ENCODE measurements at regions not wholly inside any gene's neighbourhood (a gene's known extent, or its start where the extent isn't known, plus 50 kb on each side); places are given as distances from the start of the nearest gene placed in this dataset.

- Mint-ChIP-seq H3K27ac (ENCODE audit: unreplicated experiment) (no peak overlapping the region), H3K4me3 (ENCODE audit: unreplicated experiment) (no peak overlapping the region), H3K27me3 (ENCODE audit: unreplicated experiment) (peaks cover 25% of the 10 kb centered on the region), H3K36me3 (ENCODE audit: unreplicated experiment) (no peaks in the 10 kb centered on the region), H3K4me1 (ENCODE audit: unreplicated experiment) (no peaks in the 10 kb centered on the region), H3K9me3 (ENCODE audit: unreplicated experiment) (no peaks in the 10 kb centered on the region)
- no peak for DNase-seq (ENCODE audit: extremely low spot score, unreplicated experiment)
- no peak for TF ChIP-seq CTCF (IDR thresholded peaks at IDR 0.05)
These were observed 220.8 kb downstream of the SPTSSA start for GRCh38 chr14:34241185-34241711.

GRCh38 chr14:34238610-34239009 is 223.4 kb downstream of the SPTSSA start:
- TF ChIP-seq CTCF (IDR thresholded peaks at IDR 0.05): no peak

DNA sequence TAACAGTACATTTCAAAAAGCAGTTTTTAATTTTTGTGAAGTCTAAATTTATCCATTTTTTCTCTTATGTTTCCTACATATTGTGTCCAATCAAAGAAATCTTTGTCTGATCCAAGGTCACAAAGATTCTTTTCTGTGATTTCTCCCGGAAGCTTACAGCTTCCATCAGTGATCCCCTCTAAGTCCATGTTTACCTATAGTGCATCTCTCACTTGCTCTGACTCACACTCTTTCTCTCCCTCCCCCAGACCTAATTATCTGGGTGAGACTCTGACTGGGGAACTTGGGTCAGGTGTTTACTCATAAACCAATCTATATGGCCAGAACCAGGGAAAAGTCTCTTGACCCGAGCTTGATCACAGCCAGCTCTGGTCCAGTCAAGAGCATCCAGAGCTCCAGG is 224.4 kb downstream of the SPTSSA start:
- Mint-ChIP-seq H3K27me3 (ENCODE audit: unreplicated experiment) (peaks cover 17% of the 10 kb centered on the region), H3K4me1 (ENCODE audit: unreplicated experiment) (no peaks in the 10 kb centered on the region), H3K4me3 (ENCODE audit: unreplicated experiment) (no peak overlapping the region), H3K27ac (ENCODE audit: unreplicated experiment) (no peak overlapping the region), H3K9me3 (ENCODE audit: unreplicated experiment) (no peaks in the 10 kb centered on the region), H3K36me3 (ENCODE audit: unreplicated experiment) (no peaks in the 10 kb centered on the region)
- no peak for DNase-seq (ENCODE audit: extremely low spot score, unreplicated experiment)
- TF ChIP-seq CTCF (IDR thresholded peaks at IDR 0.05): no peak

More at GRCh38 chr14:34238610-34239009, 223.4 kb downstream of the SPTSSA start:
- H3K4me1 Mint-ChIP-seq (ENCODE audit: unreplicated experiment): no peaks in the 10 kb centered on the region
- DNase-seq (ENCODE audit: extremely low spot score, unreplicated experiment): no peak
- no peaks in the 10 kb centered on the region for H3K36me3 Mint-ChIP-seq (ENCODE audit: unreplicated experiment)
- H3K9me3 Mint-ChIP-seq (ENCODE audit: unreplicated experiment): no peaks in the 10 kb centered on the region
- H3K4me3 Mint-ChIP-seq (ENCODE audit: unreplicated experiment): no peak overlapping the region
- peaks cover 17% of the 10 kb centered on the region for H3K27me3 Mint-ChIP-seq (ENCODE audit: unreplicated experiment)
- no peak overlapping the region for H3K27ac Mint-ChIP-seq (ENCODE audit: unreplicated experiment)

DNA sequence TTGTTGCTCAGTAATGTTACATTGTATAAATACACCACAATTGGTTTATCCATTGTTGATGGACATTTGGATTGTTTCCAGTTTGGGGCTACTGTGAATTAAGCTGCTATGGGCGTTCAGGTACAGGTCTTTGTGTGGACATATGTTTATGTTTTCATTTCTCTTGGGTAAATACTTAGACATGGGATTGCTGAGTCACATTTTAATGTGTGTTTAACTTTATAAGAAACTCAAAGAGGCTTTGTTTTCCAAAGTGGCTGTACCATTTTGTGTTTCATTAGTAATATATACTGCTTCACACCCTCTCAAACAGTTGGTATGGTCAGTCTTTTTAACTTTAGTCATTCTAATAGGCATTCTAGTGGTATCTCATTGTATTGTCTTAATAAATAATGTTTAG is 225.0 kb downstream of the SPTSSA start:
- peaks cover 15% of the 10 kb centered on the region for H3K27me3 Mint-ChIP-seq (ENCODE audit: unreplicated experiment)
- no peaks in the 10 kb centered on the region for H3K36me3 Mint-ChIP-seq (ENCODE audit: unreplicated experiment)
- TF ChIP-seq CTCF (IDR thresholded peaks at IDR 0.05): no peak
- no peaks in the 10 kb centered on the region for H3K9me3 Mint-ChIP-seq (ENCODE audit: unreplicated experiment)
- H3K27ac Mint-ChIP-seq (ENCODE audit: unreplicated experiment): no peak overlapping the region
- no peaks in the 10 kb centered on the region for H3K4me1 Mint-ChIP-seq (ENCODE audit: unreplicated experiment)
- no peak overlapping the region for H3K4me3 Mint-ChIP-seq (ENCODE audit: unreplicated experiment)
- no peak for DNase-seq (ENCODE audit: extremely low spot score, unreplicated experiment)

DNA sequence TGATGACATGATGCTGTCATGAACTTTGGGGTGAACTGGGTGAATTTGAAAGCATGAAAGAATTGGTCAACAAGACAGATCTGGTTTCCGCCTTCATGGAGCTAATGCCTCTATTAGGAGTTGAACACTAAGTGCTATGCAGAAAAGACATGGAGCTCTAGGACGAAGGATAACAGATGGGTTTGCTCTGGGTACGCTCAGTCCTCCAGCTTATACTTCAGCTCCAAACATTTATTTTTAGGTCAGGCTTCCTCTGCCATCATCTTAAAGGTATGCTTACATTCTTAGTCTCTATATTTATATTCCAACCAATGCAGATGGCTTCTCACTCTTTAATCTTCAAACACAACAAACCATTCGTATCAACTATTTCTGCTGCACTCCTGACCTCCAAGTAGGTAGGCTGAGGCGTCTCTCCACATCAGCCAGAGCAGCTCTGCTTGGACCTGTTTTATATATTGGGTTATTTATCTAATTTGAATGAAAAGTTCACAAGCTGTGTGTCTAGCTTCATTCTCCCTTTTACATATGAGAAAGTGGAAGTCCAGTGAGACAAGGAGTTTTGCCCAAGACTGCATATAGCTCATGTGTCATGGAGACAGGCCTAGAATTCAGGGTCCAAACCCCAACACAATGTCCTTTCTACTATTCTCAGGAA is 226.3 kb downstream of the SPTSSA start:
- peaks cover 4% of the 10 kb centered on the region for H3K27me3 Mint-ChIP-seq (ENCODE audit: unreplicated experiment)
- no peaks in the 10 kb centered on the region for H3K9me3 Mint-ChIP-seq (ENCODE audit: unreplicated experiment)
- H3K27ac Mint-ChIP-seq (ENCODE audit: unreplicated experiment): no peak overlapping the region
- no peak for DNase-seq (ENCODE audit: extremely low spot score, unreplicated experiment)
- no peaks in the 10 kb centered on the region for H3K36me3 Mint-ChIP-seq (ENCODE audit: unreplicated experiment)
- TF ChIP-seq CTCF (IDR thresholded peaks at IDR 0.05): no peak
- H3K4me1 Mint-ChIP-seq (ENCODE audit: unreplicated experiment): no peaks in the 10 kb centered on the region
- H3K4me3 Mint-ChIP-seq (ENCODE audit: unreplicated experiment): no peak overlapping the region
